ENCODE measurements at regions not wholly inside any gene's neighbourhood (a gene's known extent, or its start where the extent isn't known, plus 50 kb on each side); places are given as distances from the start of the nearest gene placed in this dataset.

GRCh38 chr18:51955136-51955535, 384.9 kb upstream of the DCC start:
- TF ChIP-seq CTCF (IDR thresholded peaks at IDR 0.05) (no peak), POLR2A (IDR thresholded peaks at IDR 0.05) (no peak)
